Activated CD4-positive, alpha-beta T cell treated with anti-CD3 and anti-CD28 coated beads for 24 hours (primary cell): ENCODE measurements at regions not wholly inside any gene's neighbourhood (a gene's known extent, or its start where the extent isn't known, plus 50 kb on each side); places are given as distances from the start of the nearest gene placed in this dataset.

Experiments
- DNase-seq, 2 donors: peaks; one replicate each; pipeline ENCODE4 v3.0.0-alpha.2; 2020; ENCODE audit warnings: low read depth in 2 of 2

DNA sequence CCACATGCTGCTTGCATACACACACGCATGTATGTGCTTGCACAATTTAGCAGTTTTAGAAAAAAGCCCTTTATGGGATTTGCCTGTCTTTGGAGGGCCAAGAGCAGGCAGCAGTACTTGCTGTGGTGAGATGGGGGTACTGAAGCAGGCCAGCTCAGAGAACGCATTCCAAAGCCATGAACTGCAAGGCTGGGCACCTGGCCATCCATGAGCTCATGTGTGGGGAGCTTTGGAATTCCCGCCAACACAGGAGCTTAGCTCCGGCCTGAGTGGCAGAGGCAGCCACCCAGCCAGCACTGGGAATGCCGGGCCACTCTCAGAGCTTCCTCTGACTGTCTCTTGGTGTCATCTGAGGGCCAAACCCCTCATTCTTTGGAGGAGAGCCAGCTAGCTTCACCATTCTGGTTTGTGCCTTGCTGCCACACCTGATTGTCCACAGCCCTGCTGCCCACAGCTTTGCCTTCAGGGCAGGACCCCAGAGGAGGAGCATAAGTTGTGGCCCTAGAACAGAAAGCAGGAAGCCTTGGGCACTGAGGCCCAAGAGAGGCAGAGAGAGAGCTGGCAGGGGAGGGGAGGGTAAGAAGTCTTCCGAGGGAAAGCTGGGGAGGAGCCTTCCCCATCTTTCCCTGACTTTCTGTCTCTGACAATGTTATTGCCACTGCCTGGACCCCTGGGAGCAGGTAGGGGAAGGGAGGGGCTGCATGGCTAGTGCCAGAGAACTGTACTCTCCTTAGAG is 92.1 kb upstream of the POU3F1 start:
- no peak for DNase-seq

DNA sequence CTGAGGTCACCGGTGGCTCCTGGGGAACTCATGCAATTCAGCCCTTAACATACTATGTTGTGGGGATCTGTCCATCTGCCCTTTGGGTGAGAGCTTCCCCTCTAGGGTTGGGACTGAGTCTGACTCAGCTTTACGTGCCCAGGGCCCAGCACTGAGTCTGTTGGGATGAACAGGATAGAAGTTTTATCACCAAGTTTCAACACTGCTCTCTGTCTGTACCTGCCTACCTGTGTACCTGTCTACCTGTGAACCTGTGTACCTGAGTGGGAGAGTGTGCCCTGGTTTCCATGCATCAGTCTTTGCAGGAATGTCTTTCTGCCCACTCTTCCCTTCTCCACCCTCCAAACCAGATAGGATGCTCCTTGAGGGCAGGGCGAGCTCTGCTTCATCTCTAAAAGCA is 90.6 kb upstream of the POU3F1 start:
- no peak for DNase-seq

DNA sequence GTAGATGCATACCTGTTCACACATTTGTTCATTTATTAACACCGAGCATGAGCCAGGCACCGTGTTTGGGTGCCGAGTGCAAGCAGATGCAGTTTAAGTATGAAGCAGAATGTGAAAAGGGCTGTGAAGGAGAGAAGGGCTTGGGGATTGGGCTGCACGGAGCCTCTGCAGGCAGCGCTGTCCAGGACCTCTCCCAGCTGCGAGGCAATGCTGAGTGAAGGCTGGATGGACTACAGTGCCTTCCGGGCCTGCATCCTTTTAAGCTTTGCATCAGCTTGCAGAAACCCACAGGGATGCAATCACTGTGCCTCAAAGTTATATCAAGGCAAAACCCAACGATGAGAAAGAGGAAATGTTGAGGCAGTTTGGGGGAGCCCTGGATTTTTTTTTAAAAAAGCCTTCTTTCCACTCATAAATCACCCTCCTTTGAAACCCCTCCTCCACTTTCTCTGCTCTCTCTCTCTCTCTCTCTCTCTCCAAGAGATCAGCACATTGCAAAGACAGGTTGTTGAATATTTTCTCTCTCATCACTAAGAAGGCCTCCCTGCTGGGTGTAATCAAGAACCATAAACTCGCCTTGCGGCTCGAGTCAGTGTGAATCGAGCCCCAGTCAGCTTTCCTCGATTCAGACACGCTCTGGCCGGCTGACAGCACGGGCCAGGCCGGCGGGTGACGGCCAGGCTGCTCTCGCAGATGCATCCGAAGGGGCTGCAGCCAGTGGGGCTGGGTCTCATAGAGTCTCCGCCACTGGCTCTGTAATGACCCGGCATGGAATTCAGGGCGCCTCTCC is 89.2 kb upstream of the POU3F1 start:
- DNase-seq = no peak

DNA sequence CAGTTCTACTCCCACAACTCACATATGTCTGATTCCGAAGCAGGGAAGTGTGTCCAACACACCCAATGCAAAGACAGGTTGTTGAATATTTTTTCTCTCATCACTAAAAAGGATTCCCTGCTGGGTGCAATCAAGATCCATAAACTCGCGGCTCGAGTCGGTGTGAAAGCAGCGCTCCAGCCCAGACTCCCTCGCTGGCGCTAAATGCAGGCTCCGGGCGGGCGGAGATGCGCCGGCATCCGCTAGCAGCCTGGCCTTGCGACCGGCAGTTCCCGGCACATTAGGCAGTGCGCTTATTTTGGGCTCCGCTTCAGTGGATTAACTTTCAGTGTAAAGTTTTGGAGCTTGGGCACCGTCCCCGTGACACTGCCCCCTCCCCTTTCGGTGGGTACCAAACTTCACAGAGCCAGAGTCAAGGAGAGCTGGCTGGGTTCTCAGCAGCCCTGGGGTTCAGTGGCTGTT is 87.7 kb upstream of the POU3F1 start:
- no peak for DNase-seq

DNA sequence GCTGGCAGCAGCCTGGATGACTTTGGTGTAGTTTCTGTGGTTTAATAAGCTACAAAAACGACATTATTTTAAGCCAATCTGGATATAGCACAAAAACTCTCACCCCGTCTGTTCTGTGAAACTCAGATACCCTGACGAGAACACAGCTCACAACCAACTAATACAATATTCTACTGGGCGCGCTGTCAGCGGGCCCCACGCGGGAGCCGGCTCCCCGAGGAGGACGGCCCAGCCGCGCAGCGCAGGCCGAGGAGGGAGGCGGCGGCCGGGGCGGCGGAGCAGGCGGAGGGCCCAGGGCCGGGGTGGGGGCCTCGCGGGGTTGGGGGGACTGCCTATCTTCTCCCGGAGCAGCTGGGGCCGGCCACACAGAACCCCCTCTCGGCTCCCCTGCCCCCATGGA is 87.2 kb upstream of the POU3F1 start:
- DNase-seq = no peak

DNA sequence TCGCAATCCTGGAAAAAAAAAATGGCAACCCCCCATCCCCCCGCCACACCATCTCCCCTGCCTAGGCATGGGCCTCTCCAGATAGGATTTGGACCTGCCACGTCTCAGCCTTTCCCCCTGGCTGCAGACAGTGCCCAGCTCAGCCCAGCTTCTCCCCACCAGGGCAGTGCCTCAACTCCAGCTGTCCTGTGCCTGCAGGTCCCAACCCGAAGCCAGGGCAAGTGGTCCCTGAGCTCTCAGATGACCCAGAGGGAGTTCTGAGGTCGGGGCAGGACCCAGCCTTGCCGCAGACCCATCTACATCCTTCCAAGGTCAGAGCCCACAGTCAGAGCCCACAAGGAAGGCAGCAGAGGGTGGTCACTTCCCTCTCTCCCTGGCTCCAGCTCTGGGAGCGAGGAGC is 86.7 kb upstream of the POU3F1 start:
- no peak for DNase-seq

DNA sequence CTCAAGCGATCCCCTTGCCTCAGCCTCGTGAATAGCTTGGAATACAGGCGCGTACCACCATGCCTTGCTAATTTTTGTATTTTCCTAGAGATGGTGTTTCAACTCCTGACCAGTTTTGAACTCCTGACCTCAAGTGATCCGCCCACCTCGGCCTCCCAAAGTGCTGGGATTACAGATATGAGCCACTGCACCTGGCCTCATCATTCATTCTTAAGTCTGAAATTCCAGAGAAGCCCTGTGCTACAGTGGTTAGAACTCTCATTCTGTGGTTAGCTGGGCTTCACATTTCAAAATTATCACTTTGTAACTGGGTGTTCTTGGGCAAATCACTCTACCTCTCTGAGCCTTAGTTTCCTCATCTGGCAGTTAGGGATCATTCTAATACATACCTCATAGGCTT is 86.1 kb upstream of the POU3F1 start:
- DNase-seq = no peak

DNA sequence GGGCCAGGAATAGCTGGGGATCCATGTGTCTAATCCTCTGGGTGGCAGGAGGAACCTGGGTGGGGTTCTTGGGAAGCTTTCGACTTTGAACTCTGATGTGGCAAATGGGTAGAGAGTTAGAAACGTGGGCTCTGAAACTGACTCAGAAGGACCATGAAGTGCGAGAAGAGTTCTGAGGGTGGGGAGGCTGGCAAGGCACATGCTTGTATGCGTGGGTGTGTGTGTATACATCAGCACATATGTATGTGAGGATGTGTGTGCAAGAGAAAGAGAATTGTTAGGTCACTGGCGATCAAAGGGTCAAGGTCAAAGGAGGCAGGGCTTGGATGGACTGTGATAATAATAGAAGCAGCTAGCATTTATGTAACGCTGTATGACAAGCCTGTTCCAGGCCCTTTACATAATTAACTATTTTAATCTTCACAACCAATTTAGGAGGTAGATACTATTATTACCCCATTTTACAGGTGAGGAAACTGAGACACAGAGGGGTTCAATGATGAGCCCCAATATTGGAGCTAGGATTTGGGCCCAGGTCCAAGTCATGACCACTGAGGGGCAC is 84.5 kb upstream of the POU3F1 start:
- no peak for DNase-seq

DNA sequence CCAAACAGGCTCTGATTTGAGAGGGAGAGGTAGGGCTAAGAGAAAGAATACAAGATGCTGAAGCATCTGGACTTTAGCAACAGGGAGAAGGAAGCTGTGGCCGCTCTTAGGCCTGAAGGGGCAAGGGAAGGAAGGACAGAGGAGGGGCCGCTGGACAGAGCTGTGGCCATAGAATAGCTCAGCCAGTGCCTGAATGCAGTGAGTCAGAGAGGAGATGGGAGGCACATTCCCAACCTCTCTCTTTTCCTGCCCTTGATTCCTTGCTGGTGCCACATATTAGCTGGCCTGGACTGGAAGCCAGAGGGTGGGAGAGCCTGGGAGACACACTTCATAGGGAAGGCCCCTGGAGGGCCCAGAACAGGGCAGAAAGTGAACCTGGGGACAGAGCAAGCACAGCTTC is 83.4 kb upstream of the POU3F1 start:
- no peak for DNase-seq

DNA sequence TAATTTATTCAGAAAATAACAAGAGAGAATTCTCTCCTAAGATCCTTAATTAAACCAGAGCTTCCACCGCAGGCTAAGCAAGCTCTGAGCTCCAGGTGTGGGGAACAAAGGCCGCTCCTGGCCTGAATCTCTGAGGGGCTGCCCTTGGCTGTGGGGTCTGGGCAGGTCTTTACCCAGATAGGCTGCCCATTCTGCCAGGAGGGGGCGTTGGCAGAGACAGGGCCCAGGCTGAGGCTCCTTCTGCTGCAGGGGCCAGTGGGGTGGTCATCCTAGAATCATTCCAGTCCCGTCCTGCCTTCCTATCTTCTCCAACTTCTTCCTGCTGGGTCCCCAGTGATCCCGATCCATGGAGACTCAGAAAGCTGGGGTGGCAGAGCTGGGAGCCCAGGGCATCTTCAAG is 82.9 kb upstream of the POU3F1 start:
- no peak for DNase-seq

DNA sequence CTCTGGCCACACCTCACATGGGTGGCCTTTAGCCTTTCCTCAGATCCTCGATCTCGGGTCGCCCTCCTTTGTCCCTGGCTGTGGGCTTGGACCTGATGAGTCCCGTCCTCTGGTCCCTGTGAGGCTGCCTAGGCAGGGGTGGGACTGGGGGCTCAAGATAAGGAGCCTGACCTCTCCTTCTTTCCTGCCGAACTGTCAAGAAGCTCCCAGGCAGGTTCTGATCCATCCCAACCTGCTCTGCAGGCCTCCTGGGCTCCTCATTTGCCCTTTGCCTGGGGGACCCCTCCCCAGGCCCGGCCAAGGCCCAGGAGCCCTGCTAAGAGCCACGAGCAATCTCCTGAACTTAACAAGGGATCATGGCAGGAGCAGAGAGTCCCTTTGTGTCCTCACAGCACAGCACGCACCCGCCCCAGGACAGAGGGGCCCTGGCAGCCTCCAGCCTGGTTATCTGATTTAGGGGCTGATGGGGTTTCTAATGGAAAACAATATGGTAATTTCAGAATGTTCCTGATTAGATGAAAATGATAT is 82.4 kb upstream of the POU3F1 start:
- no peak for DNase-seq

DNA sequence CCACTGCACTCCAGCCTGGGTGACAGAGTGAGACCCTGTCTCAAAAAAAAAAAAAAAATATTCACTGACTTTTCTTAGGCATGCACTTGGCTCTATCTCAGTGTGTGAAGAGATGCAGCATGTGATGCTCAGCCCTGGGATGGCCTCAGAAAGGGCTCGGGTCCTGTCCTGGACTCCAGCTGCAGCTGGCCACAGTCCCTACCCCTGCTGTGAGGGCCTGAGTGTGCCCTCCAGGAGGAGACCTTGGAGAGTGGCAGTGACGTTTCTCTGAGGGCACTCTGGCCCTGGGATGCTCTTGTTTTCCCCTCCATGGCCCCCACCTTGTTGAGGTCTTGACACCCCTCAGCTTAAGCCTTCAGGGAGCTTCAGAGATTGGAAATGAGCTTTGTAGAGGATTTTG is 81.9 kb upstream of the POU3F1 start:
- no peak for DNase-seq

DNA sequence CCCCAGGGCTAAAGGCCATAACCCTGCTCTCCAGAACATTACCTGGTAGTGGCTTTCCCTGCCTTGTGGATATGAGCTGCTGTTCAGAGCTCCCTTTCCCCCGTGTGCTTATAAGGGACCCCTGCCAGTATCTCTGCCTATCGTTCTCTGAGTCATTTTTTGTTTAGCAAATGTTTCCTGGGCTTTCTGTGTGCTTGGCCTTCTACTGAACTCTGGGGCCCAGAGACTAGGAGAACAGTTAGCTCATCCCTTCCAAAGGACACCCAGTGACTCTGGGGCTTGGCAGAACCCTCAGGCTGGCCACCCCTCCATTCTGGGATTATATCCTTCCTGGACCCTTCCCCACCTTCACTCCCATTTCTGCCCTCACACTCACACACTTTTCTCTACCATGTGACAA is 80.8 kb upstream of the POU3F1 start:
- DNase-seq = no peak

DNA sequence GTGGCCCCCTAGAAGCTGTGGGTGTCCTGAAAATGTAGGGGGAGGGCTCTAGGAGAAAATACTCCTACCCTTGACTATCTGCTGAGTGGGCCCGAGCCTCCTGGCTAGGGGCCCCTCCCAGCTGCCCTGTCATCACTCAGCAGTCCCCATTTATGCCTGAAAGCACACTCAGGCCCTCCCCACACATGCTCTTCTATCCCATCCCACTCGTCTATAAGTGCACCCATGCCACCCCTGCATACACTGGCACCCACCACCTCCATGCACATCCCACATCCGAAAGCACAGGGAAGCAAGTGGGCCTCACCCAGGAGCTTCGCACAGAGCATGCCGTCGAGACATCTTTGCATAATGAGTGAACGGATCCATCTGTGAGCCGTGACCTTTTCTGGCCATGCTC is 80.4 kb upstream of the POU3F1 start:
- no peak for DNase-seq

DNA sequence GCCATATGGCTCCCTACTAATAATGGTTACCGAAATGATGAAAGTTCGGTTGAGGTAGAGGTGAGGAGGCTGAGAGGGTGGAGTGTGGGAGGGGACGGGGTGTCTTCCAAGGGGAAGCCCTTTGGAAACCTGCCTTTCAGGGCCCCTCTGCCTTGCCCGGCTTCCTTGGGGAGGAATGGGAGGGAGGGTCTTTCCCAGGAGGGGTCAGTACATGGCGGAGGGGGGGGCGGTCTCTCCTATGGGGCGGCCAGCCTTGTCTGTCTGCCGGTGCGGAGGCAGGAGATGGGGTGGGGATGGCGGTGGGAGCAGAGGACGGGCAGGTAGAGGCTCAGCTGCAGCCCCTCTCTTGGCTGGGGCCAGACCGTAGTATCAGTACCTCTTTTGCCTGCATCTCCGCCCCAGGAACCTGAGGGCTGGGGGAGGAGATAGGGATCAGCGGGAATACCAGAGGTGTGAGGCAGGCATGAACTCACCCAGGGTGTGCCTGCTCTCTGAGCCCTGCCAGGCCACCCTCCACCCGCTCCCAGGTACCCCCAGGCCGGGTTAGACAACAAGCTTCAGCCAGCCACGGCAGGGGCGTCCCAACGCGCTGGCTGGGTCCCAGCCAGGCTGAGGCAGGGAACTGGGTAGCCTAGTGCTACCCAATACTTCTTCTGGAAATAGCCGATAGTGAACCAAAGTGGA is 79.4 kb upstream of the POU3F1 start:
- no peak for DNase-seq

DNA sequence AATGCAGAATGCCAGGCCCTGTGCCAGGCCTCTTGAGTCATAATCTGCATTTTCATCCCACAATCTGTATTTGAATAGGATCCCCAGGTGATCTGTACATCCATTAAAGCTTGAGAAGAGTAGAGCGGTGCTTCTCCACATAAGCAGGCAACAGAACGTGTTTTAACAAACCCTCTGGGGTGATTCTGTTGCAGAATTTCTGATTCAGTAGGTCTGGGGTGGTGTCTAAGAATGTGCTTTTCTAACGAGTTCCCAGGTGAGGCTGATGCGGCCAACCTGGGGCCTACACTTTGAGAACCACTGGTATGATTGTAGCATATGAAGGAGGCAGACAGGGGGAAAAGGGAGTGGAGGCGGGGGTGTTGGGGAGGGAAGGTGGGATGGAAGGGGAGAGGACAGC is 78.4 kb upstream of the POU3F1 start:
- DNase-seq = no peak

DNA sequence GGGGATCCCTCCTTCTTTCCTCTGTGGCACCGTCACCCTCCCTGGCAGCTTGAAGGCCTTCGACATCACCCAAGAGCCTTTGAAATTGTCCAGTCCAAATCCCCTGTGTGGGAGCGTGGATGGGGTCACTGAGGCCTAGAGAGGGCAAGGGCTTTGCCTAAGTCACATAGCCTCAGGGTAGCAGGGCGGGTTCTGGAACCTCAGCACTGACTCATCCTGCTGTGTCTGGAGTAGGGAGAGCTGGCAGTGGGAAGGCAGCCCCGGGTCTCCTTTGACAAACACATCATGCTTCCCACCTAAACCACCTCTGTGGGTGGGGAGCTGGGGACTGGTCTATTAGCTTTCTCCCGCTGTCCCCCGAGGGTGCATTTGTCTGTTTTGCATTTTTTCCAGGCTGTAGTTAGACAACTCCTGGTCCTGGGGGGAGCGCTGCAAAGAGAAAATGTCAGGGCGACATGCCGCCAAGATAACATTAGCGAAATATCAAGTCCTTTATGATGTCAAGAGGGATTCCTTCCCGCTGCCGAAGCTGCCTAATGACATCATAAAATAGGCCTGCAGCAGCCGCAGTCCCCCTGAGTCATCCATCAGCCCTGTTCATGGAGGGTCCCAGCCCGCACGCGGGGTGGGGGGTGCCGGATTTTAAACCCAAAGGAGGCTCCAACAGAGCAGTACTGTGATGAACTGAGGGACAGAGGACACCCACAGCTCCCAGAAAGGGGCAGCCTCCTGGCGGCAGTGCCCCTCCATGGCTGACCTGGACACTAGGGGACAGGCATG is 77.0 kb upstream of the POU3F1 start:
- DNase-seq = no peak

DNA sequence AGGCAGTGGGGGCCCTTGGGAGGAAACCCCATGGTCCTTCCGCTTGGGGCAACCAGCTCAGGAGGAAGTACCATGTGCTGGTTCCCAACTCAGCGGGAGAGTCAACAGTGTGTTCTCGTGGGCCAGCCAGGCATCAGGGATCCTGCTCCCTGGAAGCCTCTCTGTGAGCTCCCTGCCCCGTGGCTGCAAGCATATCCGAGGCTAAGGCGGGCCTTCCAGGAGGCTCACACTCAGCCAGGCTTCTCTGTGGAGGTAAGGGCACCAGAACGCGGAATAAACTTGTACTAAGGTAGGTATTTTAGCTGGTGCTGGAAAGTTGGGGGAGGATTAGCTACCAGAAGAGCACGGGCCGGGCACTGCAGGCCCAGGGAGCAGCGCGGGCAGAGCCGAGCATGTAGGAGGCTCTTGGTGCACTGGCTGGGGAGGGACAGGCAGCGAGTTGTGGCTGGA is 74.7 kb upstream of the POU3F1 start:
- no peak for DNase-seq

DNA sequence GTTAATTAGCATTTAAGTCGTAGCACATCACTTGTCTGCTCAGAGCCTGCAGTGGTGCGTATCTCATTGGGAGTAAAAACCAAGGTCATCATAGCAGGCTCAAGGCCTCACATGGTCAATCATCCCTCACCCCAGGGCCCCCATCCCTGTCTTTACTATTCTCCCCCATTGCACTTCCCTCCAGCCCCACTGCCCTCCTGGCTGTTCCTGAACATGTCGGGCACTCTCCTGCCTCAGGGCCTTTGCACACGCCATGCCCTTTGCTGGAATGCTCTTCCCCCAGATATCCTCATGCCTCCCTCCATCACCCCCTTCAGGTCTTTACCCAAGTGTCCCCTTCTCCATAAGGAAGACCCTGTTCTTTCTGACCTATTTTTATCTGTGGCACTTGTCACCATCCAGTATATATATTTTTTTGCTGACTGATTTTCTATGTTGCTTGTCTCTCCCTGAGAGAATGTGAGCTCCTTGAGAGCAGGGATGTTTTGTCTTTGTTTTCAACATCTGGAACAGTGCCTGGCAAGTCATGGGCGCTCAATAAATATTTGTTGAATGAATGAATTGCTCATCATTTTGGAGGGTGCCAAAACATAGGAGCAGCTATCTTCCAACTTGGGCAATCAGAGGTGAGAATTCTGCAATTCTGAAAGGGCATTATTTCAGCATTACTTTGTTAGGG is 74.1 kb upstream of the POU3F1 start:
- DNase-seq = no peak

DNA sequence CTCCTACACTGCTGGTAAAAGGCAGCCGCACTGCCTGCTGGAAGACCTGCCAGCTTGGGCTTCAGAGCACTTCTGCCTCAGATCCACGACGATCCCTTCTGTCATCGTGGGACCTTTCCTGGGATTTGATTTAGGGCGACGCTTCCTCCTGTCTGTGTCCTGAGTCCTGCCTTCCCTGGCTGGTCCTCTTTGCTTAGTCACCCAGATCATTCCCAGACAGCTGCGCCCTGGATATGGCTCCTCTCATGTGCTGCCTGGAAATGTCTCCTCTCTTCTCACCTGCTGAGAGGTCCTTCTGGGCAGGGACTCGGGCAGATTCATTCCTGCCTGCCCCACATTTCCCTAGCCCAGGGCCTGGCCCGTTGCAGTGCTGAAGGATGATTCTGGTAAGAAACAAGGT is 72.4 kb upstream of the POU3F1 start:
- DNase-seq = no peak

DNA sequence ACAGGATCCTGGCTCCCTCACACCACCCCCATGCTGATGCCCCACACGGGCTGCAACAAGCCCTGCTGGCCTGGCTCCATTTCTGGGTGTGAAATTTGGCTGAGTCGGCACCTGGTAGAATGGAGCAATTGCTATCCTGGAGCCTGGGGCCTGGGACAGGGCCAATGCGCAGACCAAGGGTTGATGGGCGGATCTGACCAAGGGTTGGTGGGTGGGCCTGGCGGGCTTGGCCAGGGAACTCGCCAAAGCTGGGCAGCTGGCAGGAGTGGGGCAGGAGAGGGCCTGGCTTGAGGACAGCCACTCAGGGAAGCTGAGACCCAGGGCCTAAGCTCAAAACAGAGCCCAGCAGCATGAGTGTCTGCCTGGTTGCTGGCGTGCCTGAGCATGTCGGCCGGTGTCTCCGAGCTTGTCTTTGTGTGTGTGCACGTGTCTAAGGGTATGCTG is 70.9 kb upstream of the POU3F1 start:
- no peak for DNase-seq
